Neuronal stem cell (in vitro differentiated cells): ENCODE measurements at regions not wholly inside any gene's neighbourhood (a gene's known extent, or its start where the extent isn't known, plus 50 kb on each side); places are given as distances from the start of the nearest gene placed in this dataset.

Experiments used
- DNase-seq: peaks from one replicate; pipeline ENCODE4 v3.0.0-alpha.2; 2013; ENCODE audit warnings: low spot score
- H2AFZ ChIP-seq: one replicate; pipeline ENCODE4 v1.6.1; 2013; ENCODE audit warnings: mild to moderate bottlenecking, low read length, inconsistent platforms
- H2AK5ac ChIP-seq: 2 replicates; pipeline ENCODE4 v1.6.1; 2013; ENCODE audit warnings: low read depth, mild to moderate bottlenecking, inconsistent platforms, low read length, moderate library complexity, mixed read lengths
- H2BK120ac ChIP-seq: 2 replicates; pipeline ENCODE4 v1.6.1; 2013; ENCODE audit warnings: low read depth, mild to moderate bottlenecking, inconsistent platforms, low read length, moderate library complexity, mixed read lengths
- H2BK12ac ChIP-seq: one replicate; pipeline ENCODE4 v1.6.1; 2013; ENCODE audit warnings: low read length, inconsistent platforms
- H2BK15ac ChIP-seq: 2 replicates; pipeline ENCODE4 v1.6.1; 2013; ENCODE audit warnings: mild to moderate bottlenecking, low read length, inconsistent platforms, mixed read lengths
- H2BK5ac ChIP-seq: one replicate; pipeline ENCODE4 v1.6.1; 2013; ENCODE audit warnings: inconsistent platforms, mild to moderate bottlenecking, low read length, moderate library complexity
- H3K14ac ChIP-seq: one replicate; pipeline ENCODE4 v1.6.1; 2013; ENCODE audit warnings: low read length, inconsistent platforms
- H3K18ac ChIP-seq: 2 replicates; pipeline ENCODE4 v1.6.1; 2013; ENCODE audit warnings: low read length, inconsistent platforms
- H3K23ac ChIP-seq: 2 replicates; pipeline ENCODE4 v1.6.1; 2013; ENCODE audit warnings: low read depth, mild to moderate bottlenecking, mixed read lengths, low read length, inconsistent platforms; ENCODE audit not compliant: poor library complexity
- H3K27ac ChIP-seq: replicated peaks from 3 replicates; pipeline ENCODE4 v1.5.1; 2013; ENCODE audit warnings: low read length, inconsistent platforms
- H3K27me3 ChIP-seq, 3 experiments: 2 replicates each; pipeline ENCODE4 v1.6.1; 2013; ENCODE audit warnings: low read length in 3 of 3, mild to moderate bottlenecking in 2 of 3, inconsistent platforms in 1 of 3, low read depth in 1 of 3, mixed read lengths in 1 of 3, moderate library complexity in 1 of 3; ENCODE audit not compliant: control insufficient read depth in 3 of 3, insufficient read depth in 3 of 3
- H3K36me3 ChIP-seq, 2 donors: replicated peaks in 1 of 2; 2 replicates each; pipeline ENCODE4 v1.6.1; 2013; ENCODE audit warnings: low read length in 2 of 2; ENCODE audit not compliant: control insufficient read depth in 2 of 2, insufficient read depth in 2 of 2
- H3K4ac ChIP-seq: 2 replicates; pipeline ENCODE4 v1.6.1; 2013; ENCODE audit warnings: inconsistent platforms, mild to moderate bottlenecking, low read length, moderate library complexity
- H3K4me1 ChIP-seq, 2 donors: 1 replicate in 1 of 2; 2 replicates in 1 of 2; pipeline ENCODE4 v1.6.1; 2013; ENCODE audit warnings: low read length in 2 of 2, low read depth in 1 of 2; ENCODE audit not compliant: control insufficient read depth in 2 of 2, insufficient read depth in 1 of 2
- H3K4me2 ChIP-seq: one replicate; pipeline ENCODE4 v1.6.1; 2013; ENCODE audit warnings: mild to moderate bottlenecking, low read length, inconsistent platforms; ENCODE audit not compliant: insufficient read depth, poor library complexity, severe bottlenecking
- H3K4me3 ChIP-seq, 2 donors: 2 replicates each; pipeline ENCODE4 v1.5.1; 2013; ENCODE audit warnings: low read length in 2 of 2, mild to moderate bottlenecking in 2 of 2, inconsistent platforms in 1 of 2, moderate library complexity in 1 of 2
- H3K79me1 ChIP-seq: one replicate; pipeline ENCODE4 v1.6.1; 2013; ENCODE audit warnings: low read depth, mild to moderate bottlenecking, inconsistent platforms, low read length, moderate library complexity
- H3K9ac ChIP-seq: one replicate; pipeline ENCODE4 v1.6.1; 2013; ENCODE audit warnings: mild to moderate bottlenecking, low read depth, low read length, inconsistent platforms; ENCODE audit not compliant: poor library complexity
- H3K9me3 ChIP-seq, 2 donors: replicated peaks in 1 of 2; 2 replicates each; pipeline versions ENCODE3 to v1.6.1; 2013; ENCODE audit warnings: low read length in 2 of 2, mild to moderate bottlenecking in 2 of 2, inconsistent platforms in 1 of 2, low read depth in 1 of 2, mixed read lengths in 1 of 2, moderate library complexity in 1 of 2; ENCODE audit not compliant: control insufficient read depth in 2 of 2, insufficient read depth in 1 of 2
- H4K8ac ChIP-seq: one replicate; pipeline ENCODE4 v1.6.1; 2013; ENCODE audit warnings: low read depth, mild to moderate bottlenecking, inconsistent platforms, low read length, moderate library complexity
- H4K91ac ChIP-seq: one replicate; pipeline ENCODE4 v1.6.1; 2013; ENCODE audit warnings: low read length, low read depth, mild to moderate bottlenecking, inconsistent platforms; ENCODE audit not compliant: poor library complexity
- WGBS, 2 donors: extraction: QIAGEN DNeasy Blood & Tissue Kit; methylation state at CpG; one replicate each; pipeline ENCODE4 v1.1.7; 2013; ENCODE audit warnings: missing lambda C conversion rate in 2 of 2, mixed read lengths in 1 of 2; ENCODE audit not compliant: insufficient read length in 2 of 2, insufficient replicate concordance in 1 of 2; ENCODE audit errors: extremely low coverage in 2 of 2; 5-methylcytosine and 5-hydroxymethylcytosine counted together

DNA sequence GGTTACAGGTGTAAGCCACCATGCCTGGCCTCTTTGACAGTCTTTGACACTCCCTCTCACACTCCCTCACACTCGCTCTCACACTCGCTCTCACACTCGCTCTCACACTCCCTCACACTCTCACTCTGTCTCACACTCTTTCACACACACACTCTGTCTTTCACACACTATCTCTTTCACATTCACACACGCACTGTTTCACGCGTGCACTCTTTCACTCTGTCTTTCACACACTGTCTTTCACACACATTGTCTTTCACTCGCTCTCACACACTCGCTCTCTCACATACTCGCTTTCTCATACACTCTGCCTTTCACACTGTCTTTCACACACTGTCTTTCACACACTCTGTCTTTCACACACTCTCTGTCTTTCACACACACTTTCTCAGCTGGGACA is 167.1 kb upstream of the CXCL13 start:
- H3K79me1 ChIP-seq: no peaks in the 10 kb centered on the region
- WGBS, 2 donors: 100% methylated on average over 4 to 9 of the region's 9 CpGs

DNA sequence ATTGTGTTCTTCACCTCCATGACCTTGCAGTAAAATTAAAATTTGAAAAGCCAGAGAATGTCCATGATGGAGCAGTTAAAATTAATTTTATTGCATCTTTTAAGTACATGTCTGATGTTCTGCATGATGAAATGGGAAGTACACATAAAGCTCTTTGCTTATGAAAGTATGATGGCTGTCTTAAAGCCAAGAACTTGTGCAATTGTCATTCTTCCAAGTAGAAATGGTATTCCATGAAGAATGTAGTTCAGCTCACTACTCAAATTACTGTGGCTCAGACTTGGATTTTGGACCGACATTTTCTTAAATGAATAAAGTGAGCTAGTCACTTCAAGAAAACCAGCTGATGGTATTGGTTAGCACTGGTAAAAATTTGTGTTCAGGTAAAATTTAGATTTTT is 161.7 kb upstream of the CXCL13 start:
- no peak overlapping the region for H4K8ac ChIP-seq
- H2AK5ac ChIP-seq: no peak overlapping the region
- H3K9me3 ChIP-seq: no peaks in the 10 kb centered on the region
- H3K4me3 ChIP-seq: no peak overlapping the region
- no peak overlapping the region for H2BK15ac ChIP-seq
- H3K36me3 ChIP-seq: no peaks in the 10 kb centered on the region
- no CpG with 5 or more reads among the region's 1 CpG for WGBS, 2 donors
- H3K4me1 ChIP-seq: no peaks in the 10 kb centered on the region
- no peaks in the 10 kb centered on the region for H3K79me1 ChIP-seq
- no peak overlapping the region for H3K27ac ChIP-seq
- no peak overlapping the region for H4K91ac ChIP-seq
- H2AFZ ChIP-seq: no peak overlapping the region
- no peak overlapping the region for H2BK120ac ChIP-seq
- H3K9ac ChIP-seq: no peak overlapping the region
- H3K4me2 ChIP-seq: no peak overlapping the region
- peaks cover 0 to 5% (median 0%) of the 10 kb centered on the region in 3 experiments for H3K27me3 ChIP-seq
- no peak for DNase-seq
- no peak overlapping the region for H2BK5ac ChIP-seq
- no peak overlapping the region for H3K18ac ChIP-seq
- H3K14ac ChIP-seq: no peak overlapping the region
- no peak overlapping the region for H2BK12ac ChIP-seq
- H3K23ac ChIP-seq: no peak overlapping the region
- H3K4ac ChIP-seq: no peak overlapping the region

More for the DNA sequence above, 167.1 kb upstream of the CXCL13 start:
- H2BK15ac ChIP-seq: no peak overlapping the region
- no peak overlapping the region for H2BK120ac ChIP-seq
- H3K9ac ChIP-seq: no peak overlapping the region
- H3K27me3 ChIP-seq: no peaks in the 10 kb centered on the region
- no peak overlapping the region for H3K23ac ChIP-seq
- H2AFZ ChIP-seq: no peak overlapping the region
- peak overlapping the region in 1 of 2 donors; percentile 5 for H3K4me3 ChIP-seq
- no peak for DNase-seq
- no peak overlapping the region for H2BK5ac ChIP-seq
- H3K36me3 ChIP-seq: no peaks in the 10 kb centered on the region
- no peak overlapping the region for H4K91ac ChIP-seq
- H2AK5ac ChIP-seq: no peak overlapping the region
- H3K14ac ChIP-seq: no peak overlapping the region
- no peak overlapping the region for H2BK12ac ChIP-seq
- H3K4me1 ChIP-seq: peaks cover 0 to 2% of the 10 kb centered on the region in 2 donors
- no peak overlapping the region for H3K18ac ChIP-seq
- no peak overlapping the region for H3K4ac ChIP-seq
- no peaks in the 10 kb centered on the region for H3K9me3 ChIP-seq
- no peak overlapping the region for H3K4me2 ChIP-seq
- no peak overlapping the region for H4K8ac ChIP-seq
- no peak overlapping the region for H3K27ac ChIP-seq

DNA sequence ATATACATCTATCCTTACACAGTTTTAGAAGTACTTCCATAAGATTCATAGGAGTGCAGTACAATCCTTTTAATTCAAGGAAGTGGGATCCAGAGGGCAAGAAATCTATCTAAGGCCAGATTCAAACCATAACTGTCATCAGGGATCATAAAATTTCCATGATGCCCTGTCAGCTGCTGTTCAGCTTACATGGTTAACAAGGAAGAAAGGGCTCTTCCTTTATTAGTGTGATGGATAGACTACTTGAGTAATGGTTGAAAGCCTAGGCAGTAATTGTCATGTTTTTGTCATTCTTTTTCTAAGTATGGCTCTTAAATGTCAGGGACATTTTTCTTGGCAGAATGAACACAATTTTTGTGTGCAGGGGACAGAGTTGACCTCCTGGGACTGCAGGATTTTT is 159.8 kb upstream of the CXCL13 start:
- no peaks in the 10 kb centered on the region for H3K79me1 ChIP-seq

DNA sequence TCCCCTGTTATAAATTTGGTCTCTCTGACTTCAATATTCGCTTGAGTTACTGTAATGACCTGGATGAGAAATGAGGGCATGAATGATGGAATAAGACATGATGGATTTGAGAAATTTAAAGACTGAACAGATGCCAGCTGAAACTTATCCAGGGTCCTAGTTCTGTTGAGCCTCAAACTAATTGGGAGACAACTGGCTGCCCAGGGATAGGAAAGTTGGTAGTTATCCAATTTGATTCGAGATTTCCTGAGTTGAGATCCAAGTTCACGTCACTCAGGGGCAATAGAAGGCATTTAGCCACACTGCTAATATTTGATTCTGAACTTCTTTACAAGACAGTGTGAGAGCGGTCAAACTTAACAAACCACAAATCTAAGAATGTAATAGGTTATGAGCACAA is 159.0 kb upstream of the CXCL13 start:
- H4K91ac ChIP-seq: no peak overlapping the region
- no peak overlapping the region for H3K18ac ChIP-seq
- H2AK5ac ChIP-seq: no peak overlapping the region
- H3K27ac ChIP-seq: no peak overlapping the region
- H2BK5ac ChIP-seq: no peak overlapping the region
- no peak overlapping the region for H3K14ac ChIP-seq
- no peak overlapping the region for H3K4ac ChIP-seq
- H3K23ac ChIP-seq: no peak overlapping the region
- H3K9me3 ChIP-seq: no peaks in the 10 kb centered on the region
- no peak overlapping the region for H2BK120ac ChIP-seq
- no peak overlapping the region for H3K9ac ChIP-seq
- no peak overlapping the region for H3K4me2 ChIP-seq
- no CpG with 5 or more reads among the region's 4 CpGs for WGBS, 2 donors
- H2BK12ac ChIP-seq: no peak overlapping the region
- H3K36me3 ChIP-seq: no peaks in the 10 kb centered on the region
- H3K79me1 ChIP-seq: no peaks in the 10 kb centered on the region
- no peak for DNase-seq
- H2BK15ac ChIP-seq: no peak overlapping the region
- H3K27me3 ChIP-seq: peaks cover 0 to 5% (median 0%) of the 10 kb centered on the region in 3 experiments
- no peak overlapping the region for H4K8ac ChIP-seq
- no peaks in the 10 kb centered on the region for H3K4me1 ChIP-seq
- no peak overlapping the region for H2AFZ ChIP-seq
- no peak overlapping the region for H3K4me3 ChIP-seq

More for the DNA sequence above, 159.8 kb upstream of the CXCL13 start:
- no peak overlapping the region for H3K23ac ChIP-seq
- H3K4me2 ChIP-seq: no peak overlapping the region
- no peak overlapping the region for H2AFZ ChIP-seq
- no peak overlapping the region for H2BK15ac ChIP-seq
- no peak overlapping the region for H2AK5ac ChIP-seq
- H3K4ac ChIP-seq: no peak overlapping the region
- peaks cover 0 to 5% (median 0%) of the 10 kb centered on the region in 3 experiments for H3K27me3 ChIP-seq
- H3K4me1 ChIP-seq: no peaks in the 10 kb centered on the region
- H4K91ac ChIP-seq: no peak overlapping the region
- no peak for DNase-seq
- no peak overlapping the region for H3K14ac ChIP-seq
- no peak overlapping the region for H3K27ac ChIP-seq
- H3K9ac ChIP-seq: no peak overlapping the region
- H2BK120ac ChIP-seq: no peak overlapping the region
- H2BK12ac ChIP-seq: no peak overlapping the region
- H4K8ac ChIP-seq: no peak overlapping the region
- H3K9me3 ChIP-seq: no peaks in the 10 kb centered on the region
- H3K4me3 ChIP-seq: no peak overlapping the region
- no peak overlapping the region for H2BK5ac ChIP-seq
- no peak overlapping the region for H3K18ac ChIP-seq
- no peaks in the 10 kb centered on the region for H3K36me3 ChIP-seq
